ENCODE measurements at regions not wholly inside any gene's neighbourhood (a gene's known extent, or its start where the extent isn't known, plus 50 kb on each side); places are given as distances from the start of the nearest gene placed in this dataset.

- no peak for TF ChIP-seq POLR2A (IDR thresholded peaks at IDR 0.05)
- TF ChIP-seq CTCF (IDR thresholded peaks at IDR 0.05 in 4 of 5, conservative IDR thresholded peaks at IDR 0.05 in 1 of 5) = no peak
These were observed 2021.6 kb downstream of the TP53TG3F start for GRCh38 chr16:35480988-35481387.

Data from gastrocnemius medialis (tissue), 4 donors.